ENCODE measurements at regions not wholly inside any gene's neighbourhood (a gene's known extent, or its start where the extent isn't known, plus 50 kb on each side); places are given as distances from the start of the nearest gene placed in this dataset.

DNA sequence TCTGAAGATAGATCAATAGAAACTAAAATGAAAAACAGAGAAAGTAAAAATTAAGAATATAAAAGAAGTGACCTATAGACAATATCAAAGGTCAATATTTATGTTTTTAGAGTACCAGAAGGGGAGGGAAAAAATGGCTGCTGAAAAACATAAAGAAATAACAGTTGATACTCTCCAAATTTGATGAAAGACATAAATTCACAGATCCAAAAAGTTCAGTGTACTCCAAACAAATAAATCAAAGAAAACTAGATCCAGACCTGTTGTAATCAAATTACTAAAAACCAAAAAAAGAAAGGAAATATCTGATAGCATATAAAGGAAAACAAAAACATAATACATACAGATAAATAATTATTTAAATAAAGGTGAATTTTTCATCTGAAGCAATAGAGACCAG is 1689.1 kb upstream of the TMEFF2 start:
- DNase-seq = no peak
- Histone ChIP-seq H3K36me3 (ENCODE audit: control insufficient read depth in 1 of 2, insufficient read depth in 2 of 2, low read length in 2 of 2) (no peaks in the 10 kb centered on the region), H3K18ac (ENCODE audit: low read length) (no peak overlapping the region), H3K79me2 (ENCODE audit: control insufficient read depth, insufficient read depth, low read length, poor library complexity) (no peaks in the 10 kb centered on the region), H3K4ac (ENCODE audit: low read depth, low read length) (no peak overlapping the region), H4K12ac (ENCODE audit: low read depth, low read length) (no peak overlapping the region), H3K4me3 (ENCODE audit: low read depth, low read length) (no peak overlapping the region), H2BK120ac (ENCODE audit: insufficient read depth, low read length, poor library complexity) (no peak overlapping the region), H2AFZ (ENCODE audit: insufficient read depth, low read length, poor library complexity) (no peak overlapping the region), H2AK5ac (ENCODE audit: low read length) (no peak overlapping the region), H3K14ac (ENCODE audit: low read length) (no peak overlapping the region), H3K9ac (ENCODE audit: low read length) (no peak overlapping the region), H3K27me3 (ENCODE audit: insufficient read depth, low read length) (no peaks in the 10 kb centered on the region), H3K9me3 (ENCODE audit: insufficient read depth, low read depth, low read length) (peaks cover 2% of the 10 kb centered on the region), H4K91ac (ENCODE audit: low read depth, low read length) (no peak overlapping the region), H2BK12ac (ENCODE audit: low read length) (no peak overlapping the region), H3K23ac (ENCODE audit: low read length) (no peak overlapping the region), H3K27ac (ENCODE audit: low read depth, low read length) (no peak overlapping the region), H3K4me1 (ENCODE audit: control insufficient read depth in 1 of 2, insufficient read depth in 2 of 2, low read length in 2 of 2) (no peaks in the 10 kb centered on the region), H2BK5ac (ENCODE audit: low read depth, low read length, poor library complexity) (no peak overlapping the region), H3K79me1 (ENCODE audit: low read length) (no peaks in the 10 kb centered on the region), H4K8ac (ENCODE audit: low read depth, low read length) (no peak overlapping the region), H3K4me2 (ENCODE audit: low read length) (no peak overlapping the region)

GRCh38 chr2:193876980-193877379 is 1682.2 kb upstream of the TMEFF2 start:
- WGBS (ENCODE audit: extremely low coverage, insufficient coverage, insufficient read length) = no CpG with 5 or more reads among the region's 5 CpGs

GRCh38 chr2:193869564-193869963 is 1674.8 kb upstream of the TMEFF2 start:
- Histone ChIP-seq H2BK120ac (ENCODE audit: insufficient read depth, low read length, poor library complexity) (no peak overlapping the region), H3K18ac (ENCODE audit: low read length) (no peak overlapping the region), H4K8ac (ENCODE audit: low read depth, low read length) (no peak overlapping the region), H3K4me1 (ENCODE audit: control insufficient read depth in 1 of 2, insufficient read depth in 2 of 2, low read length in 2 of 2) (no peaks in the 10 kb centered on the region), H4K12ac (ENCODE audit: low read depth, low read length) (no peak overlapping the region), H2BK12ac (ENCODE audit: low read length) (no peak overlapping the region), H3K27me3 (ENCODE audit: insufficient read depth, low read length) (no peaks in the 10 kb centered on the region), H3K4me2 (ENCODE audit: low read length) (no peak overlapping the region), H3K4ac (ENCODE audit: low read depth, low read length) (no peak overlapping the region), H3K27ac (ENCODE audit: low read depth, low read length) (no peak overlapping the region), H2BK5ac (ENCODE audit: low read depth, low read length, poor library complexity) (no peak overlapping the region), H2AK5ac (ENCODE audit: low read length) (no peak overlapping the region), H3K79me2 (ENCODE audit: control insufficient read depth, insufficient read depth, low read length, poor library complexity) (no peaks in the 10 kb centered on the region), H3K23ac (ENCODE audit: low read length) (no peak overlapping the region), H3K9ac (ENCODE audit: low read length) (no peak overlapping the region), H3K79me1 (ENCODE audit: low read length) (no peaks in the 10 kb centered on the region), H2AFZ (ENCODE audit: insufficient read depth, low read length, poor library complexity) (no peak overlapping the region), H3K9me3 (ENCODE audit: insufficient read depth, low read depth, low read length) (peaks cover 9% of the 10 kb centered on the region), H4K91ac (ENCODE audit: low read depth, low read length) (no peak overlapping the region), H3K4me3 (ENCODE audit: low read depth, low read length) (no peak overlapping the region), H3K14ac (ENCODE audit: low read length) (no peak overlapping the region), H3K36me3 (ENCODE audit: control insufficient read depth in 1 of 2, insufficient read depth in 2 of 2, low read length in 2 of 2) (no peaks in the 10 kb centered on the region)
- peak in 1 of 2 donors; percentile 21 for DNase-seq
- no CpG with 5 or more reads among the region's 4 CpGs for WGBS (ENCODE audit: extremely low coverage, insufficient coverage, insufficient read length)

More at GRCh38 chr2:193876980-193877379, 1682.2 kb upstream of the TMEFF2 start:
- no peak overlapping the region for H3K18ac ChIP-seq (ENCODE audit: low read length)
- no peaks in the 10 kb centered on the region for H3K4me1 ChIP-seq (ENCODE audit: control insufficient read depth in 1 of 2, insufficient read depth in 2 of 2, low read length in 2 of 2)
- no peak overlapping the region for H3K14ac ChIP-seq (ENCODE audit: low read length)
- no peak overlapping the region for H2BK12ac ChIP-seq (ENCODE audit: low read length)
- no peak overlapping the region for H3K23ac ChIP-seq (ENCODE audit: low read length)
- no peak overlapping the region for H2AFZ ChIP-seq (ENCODE audit: insufficient read depth, low read length, poor library complexity)
- no peak overlapping the region for H2BK120ac ChIP-seq (ENCODE audit: insufficient read depth, low read length, poor library complexity)
- H3K79me2 ChIP-seq (ENCODE audit: control insufficient read depth, insufficient read depth, low read length, poor library complexity) = no peaks in the 10 kb centered on the region
- no peaks in the 10 kb centered on the region for H3K9me3 ChIP-seq (ENCODE audit: insufficient read depth, low read depth, low read length)
- H3K9ac ChIP-seq (ENCODE audit: low read length) = no peak overlapping the region
- H2AK5ac ChIP-seq (ENCODE audit: low read length) = no peak overlapping the region
- no peaks in the 10 kb centered on the region for H3K36me3 ChIP-seq (ENCODE audit: control insufficient read depth in 1 of 2, insufficient read depth in 2 of 2, low read length in 2 of 2)
- DNase-seq = no peak
- no peak overlapping the region for H4K91ac ChIP-seq (ENCODE audit: low read depth, low read length)
- H3K4me2 ChIP-seq (ENCODE audit: low read length) = no peak overlapping the region
- no peak overlapping the region for H3K4me3 ChIP-seq (ENCODE audit: low read depth, low read length)
- H3K79me1 ChIP-seq (ENCODE audit: low read length) = no peaks in the 10 kb centered on the region
- H2BK5ac ChIP-seq (ENCODE audit: low read depth, low read length, poor library complexity) = no peak overlapping the region
- no peak overlapping the region for H3K4ac ChIP-seq (ENCODE audit: low read depth, low read length)
- H4K12ac ChIP-seq (ENCODE audit: low read depth, low read length) = no peak overlapping the region
- H4K8ac ChIP-seq (ENCODE audit: low read depth, low read length) = no peak overlapping the region
- H3K27me3 ChIP-seq (ENCODE audit: insufficient read depth, low read length) = no peaks in the 10 kb centered on the region
- no peak overlapping the region for H3K27ac ChIP-seq (ENCODE audit: low read depth, low read length)

DNA sequence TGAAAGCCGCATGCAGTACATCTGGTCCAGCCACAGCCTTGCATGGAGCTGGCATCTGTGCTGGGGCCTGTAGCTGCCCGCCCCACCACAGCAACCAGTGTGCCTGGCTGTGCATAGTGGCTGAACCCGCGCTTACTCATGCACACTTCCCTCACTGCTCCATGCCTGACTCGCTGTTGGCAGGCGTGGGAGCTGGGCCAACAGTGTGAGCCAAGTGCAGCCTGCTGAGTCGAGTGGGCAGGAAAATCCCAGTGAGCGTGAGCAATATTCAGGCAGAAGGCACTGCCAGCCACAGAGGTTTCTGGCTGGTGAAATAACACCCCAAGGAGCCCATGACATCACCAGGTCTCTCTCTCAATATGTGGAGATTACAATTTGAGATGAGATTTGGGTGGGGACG is 1674.1 kb upstream of the TMEFF2 start:
- Histone ChIP-seq H3K27ac (ENCODE audit: low read depth, low read length) (no peak overlapping the region), H3K79me1 (ENCODE audit: low read length) (no peaks in the 10 kb centered on the region), H3K4me1 (ENCODE audit: control insufficient read depth in 1 of 2, insufficient read depth in 2 of 2, low read length in 2 of 2) (no peaks in the 10 kb centered on the region), H2BK120ac (ENCODE audit: insufficient read depth, low read length, poor library complexity) (no peak overlapping the region), H2BK5ac (ENCODE audit: low read depth, low read length, poor library complexity) (no peak overlapping the region), H3K14ac (ENCODE audit: low read length) (no peak overlapping the region), H2BK12ac (ENCODE audit: low read length) (no peak overlapping the region), H3K9ac (ENCODE audit: low read length) (no peak overlapping the region), H3K4me2 (ENCODE audit: low read length) (no peak overlapping the region), H4K8ac (ENCODE audit: low read depth, low read length) (no peak overlapping the region), H3K23ac (ENCODE audit: low read length) (no peak overlapping the region), H4K91ac (ENCODE audit: low read depth, low read length) (no peak overlapping the region), H2AK5ac (ENCODE audit: low read length) (no peak overlapping the region), H3K9me3 (ENCODE audit: insufficient read depth, low read depth, low read length) (peaks cover 9% of the 10 kb centered on the region), H4K12ac (ENCODE audit: low read depth, low read length) (no peak overlapping the region), H3K18ac (ENCODE audit: low read length) (no peak overlapping the region), H3K4ac (ENCODE audit: low read depth, low read length) (no peak overlapping the region), H3K27me3 (ENCODE audit: insufficient read depth, low read length) (no peaks in the 10 kb centered on the region), H3K79me2 (ENCODE audit: control insufficient read depth, insufficient read depth, low read length, poor library complexity) (no peaks in the 10 kb centered on the region), H2AFZ (ENCODE audit: insufficient read depth, low read length, poor library complexity) (no peak overlapping the region), H3K4me3 (ENCODE audit: low read depth, low read length) (no peak overlapping the region), H3K36me3 (ENCODE audit: control insufficient read depth in 1 of 2, insufficient read depth in 2 of 2, low read length in 2 of 2) (no peaks in the 10 kb centered on the region)
- no peak for DNase-seq
- no CpG with 5 or more reads among the region's 9 CpGs for WGBS (ENCODE audit: extremely low coverage, insufficient coverage, insufficient read length)

All from trophoblast cell (in vitro differentiated cells and primary cell).